ENCODE measurements at regions not wholly inside any gene's neighbourhood (a gene's known extent, or its start where the extent isn't known, plus 50 kb on each side); places are given as distances from the start of the nearest gene placed in this dataset.

- H2AFZ ChIP-seq (ENCODE audit: low read length) = no peak overlapping the region
- ChIA-PET CTCF (ENCODE audit: low intra/inter-chr PET ratio, low total read pairs) (no interaction called here), POLR2A (no interaction called here)
- in situ Hi-C loops (cut with HindIII; ENCODE audit: extremely low pct_ligation_motif_present, low pct_unique_long_range_greater_than_20kb) = no loop called here
- intact Hi-C loops (cut with micrococcal nuclease; ENCODE audit: unreplicated experiment) = no loop called here
- H3K27me3 ChIP-seq (ENCODE audit: control insufficient read depth in 1 of 2, insufficient read depth in 2 of 2, low read length in 2 of 2) = 0 out of 5 replicates have a peak, but pooled peaks cover 0 to 3% of the 10 kb centered on the region in 2 experiments
- TF ChIP-seq ZNF713 (CRISPR knock-in tag; IDR thresholded peaks at IDR 0.05) (no peak), ELK4 (CRISPR knock-in tag; IDR thresholded peaks at IDR 0.05; ENCODE audit: borderline replicate concordance) (no peak), ADNP (CRISPR knock-in tag; IDR thresholded peaks at IDR 0.05) (no peak), REPIN1 (CRISPR knock-in tag; IDR thresholded peaks at IDR 0.05; ENCODE audit: borderline replicate concordance, low read depth) (no peak), ATF6 (CRISPR knock-in tag; conservative IDR thresholded peaks at IDR 0.05) (no peak), SOX5 (CRISPR knock-in tag; IDR thresholded peaks at IDR 0.05; ENCODE audit: borderline replicate concordance) (no peak), PATZ1 (CRISPR knock-in tag; IDR thresholded peaks at IDR 0.05) (no peak), ZNF550 (CRISPR knock-in tag; IDR thresholded peaks at IDR 0.05; ENCODE audit: borderline replicate concordance) (no peak), JUN (CRISPR knock-in tag; IDR thresholded peaks at IDR 0.05) (no peak), RORA (CRISPR knock-in tag; IDR thresholded peaks at IDR 0.05) (no peak), ZNF784 (CRISPR knock-in tag; IDR thresholded peaks at IDR 0.05; ENCODE audit: borderline replicate concordance) (no peak)
- H3K36me3 ChIP-seq (replicated peaks in 1 of 2; ENCODE audit: control insufficient read depth in 1 of 2, insufficient read depth in 2 of 2, low read length in 2 of 2) = no peaks in the 10 kb centered on the region
- no peaks in the 10 kb centered on the region for H4K20me1 ChIP-seq (ENCODE audit: insufficient read depth, low read length)
- no peak for ATAC-seq
- 86% methylated on average over 2 of the region's 2 CpGs for WGBS (ENCODE audit: low lambda C conversion rate)
- no peak overlapping the region for H3K27ac ChIP-seq (ENCODE audit: extremely low read length, insufficient read depth, low read length)
- no peaks in the 10 kb centered on the region for H3K79me2 ChIP-seq (ENCODE audit: insufficient read depth, low read length)
- H3K9me3 ChIP-seq (ENCODE audit: low read length) = no peaks in the 10 kb centered on the region
- no peak overlapping the region for H3K9ac ChIP-seq (ENCODE audit: insufficient read depth, low read depth, low read length)
- no peaks in the 10 kb centered on the region for H3K4me1 ChIP-seq (ENCODE audit: insufficient read depth, low read length)
- H3K4me3 ChIP-seq (replicated peaks in 1 of 3; ENCODE audit: insufficient read depth in 1 of 3, low read depth in 2 of 3, low read length in 3 of 3) = no peak overlapping the region
- no TSS peak for BruUV-seq (replicated peaks)
- no peak overlapping the region for H3K4me2 ChIP-seq (ENCODE audit: low read depth, low read length)
- FAIRE-seq = no peak
- DNase-seq (ENCODE audit: low spot score) = no peak
These were observed 70.5 kb upstream of the AHR start for GRCh38 chr7:17227766-17228490.

All from HepG2 (cell line).